ENCODE measurements at regions not wholly inside any gene's neighbourhood (a gene's known extent, or its start where the extent isn't known, plus 50 kb on each side); places are given as distances from the start of the nearest gene placed in this dataset.

- DNase-seq, result no peak
Observed at GRCh38 chr18:7492385-7492784, 74.7 kb upstream of the PTPRM start.

GRCh38 chr18:7497081-7497480 lies 70.0 kb upstream of the PTPRM start:
- no peak for DNase-seq

- no peak for DNase-seq
Observed at GRCh38 chr18:7511106-7511505, 56.0 kb upstream of the PTPRM start.

- no peak for DNase-seq
Observed at GRCh38 chr18:7512348-7512747, 54.8 kb upstream of the PTPRM start.

GRCh38 chr18:7512990-7513389 lies 54.1 kb upstream of the PTPRM start:
- DNase-seq, result no peak

DNA sequence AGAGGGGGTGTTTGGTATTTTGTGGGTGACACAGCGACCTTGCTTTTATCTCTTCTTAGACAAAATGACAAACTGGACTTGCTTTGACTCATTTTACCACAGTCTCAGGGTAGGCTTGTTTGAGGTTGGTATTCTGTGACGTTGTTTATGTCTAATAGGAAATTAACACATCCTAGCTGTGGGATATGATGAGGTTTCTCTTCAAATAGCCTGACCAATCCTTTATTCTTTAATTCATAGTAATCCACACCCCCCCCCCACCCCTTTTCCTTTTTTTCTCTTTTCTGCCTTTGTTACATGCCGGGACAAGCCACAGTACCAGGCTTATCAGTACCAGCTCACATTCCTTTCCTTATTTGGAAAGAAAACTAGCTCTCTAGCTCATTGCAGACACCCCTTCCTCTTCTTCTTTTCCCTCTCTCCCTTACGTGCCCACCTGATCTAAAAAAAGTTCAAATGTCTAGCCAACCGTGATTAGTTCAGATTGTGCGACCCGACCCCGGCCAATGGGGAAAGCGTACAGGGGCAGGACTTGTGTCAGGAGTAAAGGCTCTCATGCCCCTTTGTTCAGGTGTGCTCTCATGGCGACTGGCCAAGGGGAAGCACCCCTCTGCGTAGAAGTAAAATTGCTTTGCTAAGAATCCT lies 52.2 kb upstream of the PTPRM start:
- DNase-seq, result no peak

- no peak for DNase-seq
Observed at GRCh38 chr18:7516266-7517117, 50.6 kb upstream of the PTPRM start.

Measured in CD4-positive, alpha-beta T cell treated with Interleukin-4 for 1 hour (primary cell).